Endothelial cell (in vitro differentiated cells): ENCODE measurements at regions not wholly inside any gene's neighbourhood (a gene's known extent, or its start where the extent isn't known, plus 50 kb on each side); places are given as distances from the start of the nearest gene placed in this dataset.

Source experiments
- DNase-seq: peaks from one replicate; pipeline ENCODE4 v3.0.0; 2021; ENCODE audit warnings: low spot score
- H3K27ac Mint-ChIP-seq: one replicate; pipeline ENCODE4 v1.8.0; 2021; ENCODE audit warnings: mixed read lengths, inconsistent platforms; ENCODE audit not compliant: unreplicated experiment
- H3K27me3 Mint-ChIP-seq: one replicate; pipeline ENCODE4 v1.8.0; 2021; ENCODE audit warnings: mild to moderate bottlenecking, moderate library complexity, mixed read lengths, inconsistent platforms; ENCODE audit not compliant: unreplicated experiment
- H3K36me3 Mint-ChIP-seq: one replicate; pipeline ENCODE4 v1.8.0; 2021; ENCODE audit warnings: mild to moderate bottlenecking, low read depth, mixed read lengths, inconsistent platforms; ENCODE audit not compliant: unreplicated experiment
- H3K4me1 Mint-ChIP-seq: one replicate; pipeline ENCODE4 v1.8.0; 2021; ENCODE audit warnings: mild to moderate bottlenecking, mixed read lengths, inconsistent platforms; ENCODE audit not compliant: unreplicated experiment
- H3K4me3 Mint-ChIP-seq: one replicate; pipeline ENCODE4 v1.8.0; 2021; ENCODE audit warnings: mild to moderate bottlenecking, mixed read lengths, inconsistent platforms; ENCODE audit not compliant: unreplicated experiment
- H3K9me3 Mint-ChIP-seq: one replicate; pipeline ENCODE4 v1.8.0; 2021; ENCODE audit warnings: mixed read lengths, inconsistent platforms; ENCODE audit not compliant: unreplicated experiment
- TF ChIP-seq, protein P1 (sequence below): fragments of 200-600 bp; sonication (generic); IDR thresholded peaks from one replicate; pipeline ENCODE4 v1.5.0; 2021; ENCODE audit warnings: antibody characterized with exemption; ENCODE audit not compliant: unreplicated experiment

DNA sequence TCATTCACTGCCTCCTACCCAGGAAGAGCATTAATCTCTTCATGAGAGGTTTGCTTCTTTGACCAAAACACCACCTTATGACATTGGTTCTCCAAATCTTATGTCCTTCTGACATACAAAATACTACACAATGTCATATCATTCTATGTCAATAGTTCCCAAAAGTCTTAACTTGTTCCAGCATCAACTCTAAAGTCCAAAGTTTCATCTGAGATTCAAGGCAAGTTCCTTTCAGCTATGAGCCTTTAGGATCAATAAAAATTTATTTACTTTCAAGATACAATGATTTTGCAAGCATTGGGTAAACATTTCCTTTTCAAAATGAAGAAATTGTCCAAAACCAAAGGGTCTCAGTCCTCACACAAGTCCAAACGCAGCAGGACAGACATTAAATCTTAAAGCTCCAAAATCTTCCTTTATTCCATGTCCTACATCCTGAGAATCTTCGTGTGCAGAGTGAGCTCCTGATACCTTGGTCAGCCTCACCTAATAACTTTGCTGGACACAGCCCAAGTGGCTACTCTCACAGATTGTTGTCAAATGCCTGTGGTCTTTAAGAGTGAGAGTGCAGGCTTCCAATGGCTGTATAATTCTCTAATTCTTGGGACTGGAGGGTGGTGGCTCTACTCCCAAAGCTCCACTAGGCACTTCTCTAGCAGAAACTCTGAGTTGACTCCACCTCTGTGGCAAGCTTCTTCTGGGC lies 1668.2 kb downstream of the HACE1 start:
- DNase-seq = no peak
- Mint-ChIP-seq H3K4me3 (no peak overlapping the region), H3K27me3 (no peaks in the 10 kb centered on the region), H3K4me1 (no peaks in the 10 kb centered on the region), H3K36me3 (no peaks in the 10 kb centered on the region), H3K9me3 (no peaks in the 10 kb centered on the region), H3K27ac (no peak overlapping the region)
- TF ChIP-seq, protein P1, sequence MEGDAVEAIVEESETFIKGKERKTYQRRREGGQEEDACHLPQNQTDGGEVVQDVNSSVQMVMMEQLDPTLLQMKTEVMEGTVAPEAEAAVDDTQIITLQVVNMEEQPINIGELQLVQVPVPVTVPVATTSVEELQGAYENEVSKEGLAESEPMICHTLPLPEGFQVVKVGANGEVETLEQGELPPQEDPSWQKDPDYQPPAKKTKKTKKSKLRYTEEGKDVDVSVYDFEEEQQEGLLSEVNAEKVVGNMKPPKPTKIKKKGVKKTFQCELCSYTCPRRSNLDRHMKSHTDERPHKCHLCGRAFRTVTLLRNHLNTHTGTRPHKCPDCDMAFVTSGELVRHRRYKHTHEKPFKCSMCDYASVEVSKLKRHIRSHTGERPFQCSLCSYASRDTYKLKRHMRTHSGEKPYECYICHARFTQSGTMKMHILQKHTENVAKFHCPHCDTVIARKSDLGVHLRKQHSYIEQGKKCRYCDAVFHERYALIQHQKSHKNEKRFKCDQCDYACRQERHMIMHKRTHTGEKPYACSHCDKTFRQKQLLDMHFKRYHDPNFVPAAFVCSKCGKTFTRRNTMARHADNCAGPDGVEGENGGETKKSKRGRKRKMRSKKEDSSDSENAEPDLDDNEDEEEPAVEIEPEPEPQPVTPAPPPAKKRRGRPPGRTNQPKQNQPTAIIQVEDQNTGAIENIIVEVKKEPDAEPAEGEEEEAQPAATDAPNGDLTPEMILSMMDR = no peak

DNA sequence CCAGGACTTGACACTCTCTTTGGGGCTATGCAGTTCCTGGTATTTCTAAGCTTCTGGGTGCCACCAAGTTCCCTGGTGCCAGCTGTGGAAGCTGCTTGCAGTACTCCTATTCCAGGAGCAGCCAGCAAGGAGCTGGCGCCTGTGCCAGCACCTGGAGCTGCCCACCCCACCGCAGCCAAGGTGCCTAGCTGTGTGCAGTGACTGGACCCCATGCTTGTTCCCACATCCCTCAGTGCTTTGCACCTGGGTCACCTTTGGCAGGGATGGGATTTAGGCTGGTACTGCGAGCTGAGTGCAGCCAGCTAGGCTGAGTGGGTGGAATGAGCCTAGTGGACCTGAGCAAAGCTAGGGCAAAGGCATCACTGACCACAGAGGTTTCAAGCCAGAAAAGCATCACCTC lies 1674.9 kb downstream of the HACE1 start:
- no peak overlapping the region for H3K4me3 Mint-ChIP-seq
- no peak overlapping the region for H3K27ac Mint-ChIP-seq

DNA sequence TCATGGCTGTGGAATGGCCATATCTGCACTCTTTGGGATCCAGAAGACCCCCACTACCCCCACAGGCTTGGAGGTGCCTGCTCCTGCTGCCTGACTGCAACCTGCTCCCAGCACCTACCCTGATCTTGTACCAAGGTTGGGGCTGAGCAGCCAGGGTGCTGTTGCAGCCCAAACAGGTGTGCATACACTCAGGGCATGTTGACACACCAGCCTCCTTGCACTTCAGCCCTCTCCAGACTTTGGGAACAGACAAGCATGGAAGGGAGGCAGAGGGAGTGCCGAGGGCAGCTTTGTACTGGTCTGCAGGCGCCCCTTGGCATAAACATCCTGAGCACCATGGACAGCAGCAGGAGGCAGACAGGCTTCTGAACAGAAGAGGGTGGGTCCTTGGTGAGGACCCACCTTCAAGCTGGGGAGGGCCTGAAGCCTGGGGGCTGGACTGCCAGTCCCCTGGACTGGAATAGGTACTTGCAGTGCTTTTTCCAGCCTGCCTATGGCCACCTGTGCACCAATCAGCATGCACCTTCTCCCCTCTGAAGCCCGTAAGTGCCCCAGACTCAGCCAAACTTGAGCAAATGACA lies 1675.8 kb downstream of the HACE1 start:
- H3K4me1 Mint-ChIP-seq = no peaks in the 10 kb centered on the region
- DNase-seq = peak; percentile 16
- no peaks in the 10 kb centered on the region for H3K36me3 Mint-ChIP-seq
- no peaks in the 10 kb centered on the region for H3K27me3 Mint-ChIP-seq
- no peak overlapping the region for H3K27ac Mint-ChIP-seq
- H3K9me3 Mint-ChIP-seq = no peaks in the 10 kb centered on the region
- no peak overlapping the region for H3K4me3 Mint-ChIP-seq
- TF ChIP-seq, protein P1 = no peak

More for the DNA sequence above, 1674.9 kb downstream of the HACE1 start:
- Mint-ChIP-seq H3K36me3 (no peaks in the 10 kb centered on the region), H3K27me3 (no peaks in the 10 kb centered on the region), H3K4me1 (no peaks in the 10 kb centered on the region), H3K9me3 (no peaks in the 10 kb centered on the region)
- TF ChIP-seq, protein P1 = no peak
- no peak for DNase-seq

DNA sequence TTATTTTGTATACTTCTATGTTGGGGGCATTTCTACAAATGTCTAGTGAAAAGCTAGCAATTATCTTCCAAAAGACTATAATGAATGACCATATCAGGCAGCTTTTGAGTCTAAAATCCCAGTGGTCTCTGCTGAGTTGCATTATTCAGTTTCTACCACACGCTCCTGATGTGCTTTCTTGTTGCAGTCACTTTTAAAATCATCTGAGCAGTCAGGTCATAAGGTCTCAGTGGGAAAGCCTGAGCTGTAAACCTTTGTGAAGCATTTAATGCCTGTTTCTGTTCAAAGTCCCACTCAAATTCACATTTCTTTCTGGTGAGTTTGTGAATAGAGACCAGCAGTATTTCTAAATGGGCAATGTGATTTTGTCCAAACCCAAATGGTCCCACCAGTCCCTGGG lies 1681.5 kb downstream of the HACE1 start:
- H3K27ac Mint-ChIP-seq = no peak overlapping the region
- no peaks in the 10 kb centered on the region for H3K9me3 Mint-ChIP-seq
- TF ChIP-seq, protein P1 = no peak
- no peaks in the 10 kb centered on the region for H3K27me3 Mint-ChIP-seq
- H3K4me3 Mint-ChIP-seq = no peak overlapping the region
- H3K4me1 Mint-ChIP-seq = no peaks in the 10 kb centered on the region
- H3K36me3 Mint-ChIP-seq = no peaks in the 10 kb centered on the region
- DNase-seq = no peak

DNA sequence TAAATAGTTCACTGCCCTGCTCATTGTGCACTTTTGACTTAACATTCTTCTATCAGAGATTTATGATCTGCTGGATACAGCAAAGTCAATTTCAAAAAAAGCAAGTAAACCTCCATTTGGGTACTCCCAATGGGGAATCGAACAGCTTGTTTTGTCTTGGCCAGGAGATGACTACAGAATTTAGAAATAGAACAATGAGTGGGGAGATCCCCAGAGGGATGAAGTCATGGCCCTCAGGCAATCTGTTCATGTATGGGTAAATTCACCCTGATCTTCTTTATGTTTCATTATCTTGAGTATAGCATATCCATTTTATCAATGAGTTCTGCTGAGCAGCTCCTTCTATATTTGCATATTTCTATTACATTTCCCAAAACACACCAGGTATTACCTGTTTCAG lies 1681.9 kb downstream of the HACE1 start:
- Mint-ChIP-seq H3K36me3 (no peaks in the 10 kb centered on the region), H3K4me1 (no peaks in the 10 kb centered on the region)

More for the DNA sequence above, 1681.9 kb downstream of the HACE1 start:
- DNase-seq = no peak
- no peak overlapping the region for H3K27ac Mint-ChIP-seq
- TF ChIP-seq, protein P1 = no peak
- no peaks in the 10 kb centered on the region for H3K27me3 Mint-ChIP-seq
- H3K9me3 Mint-ChIP-seq = no peaks in the 10 kb centered on the region
- H3K4me3 Mint-ChIP-seq = no peak overlapping the region
